ENCODE measurements at regions not wholly inside any gene's neighbourhood (a gene's known extent, or its start where the extent isn't known, plus 50 kb on each side); places are given as distances from the start of the nearest gene placed in this dataset.
"Not testable (repeated sequence)": the region's sequence is repeated elsewhere in the genome, so short reads cannot be mapped to it uniquely, and the experiment has no call there.

- not testable (repeated sequence) for TF ChIP-seq EZH2 (IDR thresholded peaks at IDR 0.05; ENCODE audit: borderline replicate concordance, insufficient read depth, low read depth, low read length, poor library complexity, severe bottlenecking)
- TF ChIP-seq, protein P1, sequence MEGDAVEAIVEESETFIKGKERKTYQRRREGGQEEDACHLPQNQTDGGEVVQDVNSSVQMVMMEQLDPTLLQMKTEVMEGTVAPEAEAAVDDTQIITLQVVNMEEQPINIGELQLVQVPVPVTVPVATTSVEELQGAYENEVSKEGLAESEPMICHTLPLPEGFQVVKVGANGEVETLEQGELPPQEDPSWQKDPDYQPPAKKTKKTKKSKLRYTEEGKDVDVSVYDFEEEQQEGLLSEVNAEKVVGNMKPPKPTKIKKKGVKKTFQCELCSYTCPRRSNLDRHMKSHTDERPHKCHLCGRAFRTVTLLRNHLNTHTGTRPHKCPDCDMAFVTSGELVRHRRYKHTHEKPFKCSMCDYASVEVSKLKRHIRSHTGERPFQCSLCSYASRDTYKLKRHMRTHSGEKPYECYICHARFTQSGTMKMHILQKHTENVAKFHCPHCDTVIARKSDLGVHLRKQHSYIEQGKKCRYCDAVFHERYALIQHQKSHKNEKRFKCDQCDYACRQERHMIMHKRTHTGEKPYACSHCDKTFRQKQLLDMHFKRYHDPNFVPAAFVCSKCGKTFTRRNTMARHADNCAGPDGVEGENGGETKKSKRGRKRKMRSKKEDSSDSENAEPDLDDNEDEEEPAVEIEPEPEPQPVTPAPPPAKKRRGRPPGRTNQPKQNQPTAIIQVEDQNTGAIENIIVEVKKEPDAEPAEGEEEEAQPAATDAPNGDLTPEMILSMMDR (IDR thresholded peaks at IDR 0.05): not testable (repeated sequence)
These were observed 705.1 kb upstream of the ACVR2A start for GRCh38 chr2:147139732-147140131.
